HFFc6 (cell line): ENCODE measurements at regions not wholly inside any gene's neighbourhood (a gene's known extent, or its start where the extent isn't known, plus 50 kb on each side); places are given as distances from the start of the nearest gene placed in this dataset.

Source experiments
- DNase-seq: peaks from one replicate; pipeline ENCODE4 v3.0.0-alpha.2; 2018
- H3K27ac Mint-ChIP-seq: 2 replicates; pipeline ENCODE4 v1.8.0; 2020; ENCODE audit warnings: mild to moderate bottlenecking, mixed read lengths
- H3K27me3 Mint-ChIP-seq: 2 replicates; pipeline ENCODE4 v1.8.0; 2021; ENCODE audit warnings: mild to moderate bottlenecking, moderate library complexity, mixed read lengths; ENCODE audit not compliant: insufficient read depth
- H3K36me3 Mint-ChIP-seq: 2 replicates; pipeline ENCODE4 v1.8.0; 2021; ENCODE audit warnings: low read depth, mixed read lengths
- H3K4me1 Mint-ChIP-seq: 2 replicates; pipeline ENCODE4 v1.8.0; 2020; ENCODE audit warnings: low read depth, mixed read lengths
- H3K4me3 Mint-ChIP-seq: 2 replicates; pipeline ENCODE4 v1.8.0; 2020; ENCODE audit warnings: mild to moderate bottlenecking, moderate library complexity, mixed read lengths
- H3K9me3 Mint-ChIP-seq: 2 replicates; pipeline ENCODE4 v1.8.0; 2020; ENCODE audit warnings: mild to moderate bottlenecking, mixed read lengths
- CTCF ChIP-seq: fragments of 200-600 bp; sonication (generic); IDR thresholded peaks from 2 replicates; pipeline ENCODE4 v1.5.0; 2021; ENCODE audit warnings: antibody characterized with exemption, mild to moderate bottlenecking

GRCh38 chrX:40272776-40273175 lies 175.0 kb upstream of the BCOR start:
- H3K36me3 Mint-ChIP-seq = no peaks in the 10 kb centered on the region

DNA sequence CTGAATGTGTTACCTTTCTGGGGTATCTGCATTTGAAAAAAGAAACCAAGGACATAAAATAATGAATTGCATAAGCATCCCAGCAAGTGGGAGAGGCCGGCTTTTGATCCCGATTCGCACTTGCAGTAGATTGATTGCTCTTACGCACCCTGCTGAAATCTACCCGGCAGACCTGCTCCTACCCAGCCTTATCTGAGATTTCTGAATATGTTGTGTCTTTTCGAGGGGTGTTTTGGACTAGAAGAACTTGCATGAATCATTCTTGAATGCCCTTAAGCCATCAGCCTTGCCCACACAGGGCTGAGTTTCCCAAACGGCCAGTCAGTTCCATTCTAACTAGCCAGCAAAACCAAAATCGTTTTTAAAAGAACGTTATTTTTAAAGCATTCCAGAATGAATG lies 174.4 kb upstream of the BCOR start:
- Mint-ChIP-seq H3K27me3 (no peaks in the 10 kb centered on the region; the same call in 1 of the 2 replicates), H3K4me1 (peaks cover 15% of the 10 kb centered on the region), H3K36me3 (no peaks in the 10 kb centered on the region), H3K4me3 (peak overlapping the region; percentile 36), H3K9me3 (no peaks in the 10 kb centered on the region), H3K27ac (peak overlapping the region; percentile 43; the same call in 1 of the 2 replicates)
- DNase-seq = peak; percentile 28
- TF ChIP-seq CTCF = no peak

More at GRCh38 chrX:40272776-40273175, 175.0 kb upstream of the BCOR start:
- no peak for DNase-seq
- Mint-ChIP-seq H3K4me3 (no peak overlapping the region), H3K4me1 (peaks cover 10% of the 10 kb centered on the region), H3K9me3 (no peaks in the 10 kb centered on the region), H3K27ac (no peak overlapping the region), H3K27me3 (no peaks in the 10 kb centered on the region; the same call in 1 of the 2 replicates)
- TF ChIP-seq CTCF = no peak

DNA sequence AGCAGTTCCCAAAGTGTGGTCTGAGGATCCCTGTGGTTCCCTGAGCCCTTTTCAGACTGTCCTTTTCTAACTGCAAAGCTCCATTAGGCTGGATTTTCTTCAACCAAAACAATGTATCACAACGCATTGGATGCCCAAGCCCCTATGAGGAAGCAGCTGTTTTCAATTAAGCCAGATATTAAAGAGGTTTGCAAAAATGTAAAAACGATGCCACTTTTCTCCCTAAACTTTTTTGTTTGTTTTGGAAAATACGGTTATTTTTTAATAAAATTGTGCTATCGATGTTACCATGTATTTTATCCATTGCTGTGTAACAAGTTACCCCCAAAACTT lies 170.4 kb upstream of the BCOR start:
- Mint-ChIP-seq H3K4me1 (peaks cover 30% of the 10 kb centered on the region), H3K27ac (no peak overlapping the region), H3K27me3 (peaks cover 2% of the 10 kb centered on the region), H3K9me3 (no peaks in the 10 kb centered on the region), H3K36me3 (no peaks in the 10 kb centered on the region), H3K4me3 (no peak overlapping the region)
- no peak for DNase-seq
- no peak for TF ChIP-seq CTCF

GRCh38 chrX:40267334-40268187 lies 169.8 kb upstream of the BCOR start:
- Mint-ChIP-seq H3K27me3 (peaks cover 2% of the 10 kb centered on the region), H3K4me3 (peak overlapping the region; percentile 84), H3K9me3 (no peaks in the 10 kb centered on the region), H3K36me3 (no peaks in the 10 kb centered on the region), H3K4me1 (peaks cover 32% of the 10 kb centered on the region), H3K27ac (peak overlapping the region; percentile 43; the same call in 1 of the 2 replicates)
- DNase-seq = no peak
- no peak for TF ChIP-seq CTCF

DNA sequence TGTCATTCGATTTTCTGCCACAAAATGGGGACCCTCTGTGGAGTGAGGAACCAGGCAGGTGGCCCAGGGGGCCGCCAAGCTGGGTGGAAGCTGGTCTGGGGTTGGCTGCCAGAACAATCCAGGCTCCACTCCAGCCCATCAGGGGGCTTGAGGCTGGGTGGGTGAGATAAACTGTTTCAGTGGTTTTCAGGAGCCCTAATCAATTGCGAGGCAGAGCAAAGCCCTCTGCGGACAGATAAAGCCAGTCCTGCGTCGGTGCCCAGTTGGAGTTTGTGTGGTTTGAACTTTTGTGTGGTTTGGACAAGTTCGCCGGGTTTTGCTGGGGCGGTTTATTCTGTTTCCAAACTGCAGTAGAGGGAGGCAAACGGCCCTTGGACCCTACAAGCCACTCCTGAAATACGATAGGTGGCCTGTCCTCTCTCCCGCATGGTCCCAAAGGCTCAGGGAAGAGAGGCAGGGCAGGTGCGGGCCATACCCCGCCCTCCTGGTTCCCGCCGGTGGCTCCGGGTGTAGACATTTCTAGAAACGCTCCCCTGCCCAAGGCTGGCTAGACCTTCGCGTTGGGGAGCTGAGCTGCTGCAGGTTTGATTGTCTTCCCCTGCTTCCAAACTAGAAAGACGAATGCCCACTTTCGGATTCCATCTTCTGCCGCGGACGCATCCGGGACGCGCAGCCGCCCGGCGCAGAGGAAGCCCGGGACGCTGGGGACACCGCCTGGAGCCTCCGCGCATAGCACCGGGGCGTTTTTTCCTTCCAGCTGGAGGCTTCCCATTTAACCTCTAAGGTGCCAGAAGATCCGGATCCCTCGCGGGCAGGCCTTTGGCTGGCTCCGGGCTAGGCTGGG lies 169.0 kb upstream of the BCOR start:
- Mint-ChIP-seq H3K4me1 (peaks cover 34% of the 10 kb centered on the region), H3K27me3 (peaks cover 5% of the 10 kb centered on the region), H3K27ac (peak overlapping the region; percentile 43; the same call in 1 of the 2 replicates), H3K36me3 (no peaks in the 10 kb centered on the region), H3K4me3 (peak overlapping the region; percentile 84), H3K9me3 (no peaks in the 10 kb centered on the region)
- DNase-seq = peak; percentile 46
- peak; percentile 71 for TF ChIP-seq CTCF
